IPS-18a (cell line): ENCODE measurements at regions not wholly inside any gene's neighbourhood (a gene's known extent, or its start where the extent isn't known, plus 50 kb on each side); places are given as distances from the start of the nearest gene placed in this dataset.
"Not testable (repeated sequence)": the region's sequence is repeated elsewhere in the genome, so short reads cannot be mapped to it uniquely, and the experiment has no call there.

ENCODE experiments used
- H3K27ac ChIP-seq: one replicate; pipeline ENCODE4 v1.5.1; 2013; ENCODE audit warnings: low read length
- H3K27me3 ChIP-seq: one replicate; pipeline ENCODE4 v1.6.1; 2013; ENCODE audit warnings: mild to moderate bottlenecking, low read length; ENCODE audit not compliant: control insufficient read depth, insufficient read depth
- H3K36me3 ChIP-seq: one replicate; pipeline ENCODE4 v1.6.1; 2013; ENCODE audit warnings: low read depth, low read length; ENCODE audit not compliant: control insufficient read depth
- H3K4me1 ChIP-seq: one replicate; pipeline ENCODE4 v1.6.1; 2013; ENCODE audit warnings: low read depth, low read length; ENCODE audit not compliant: control insufficient read depth
- H3K4me3 ChIP-seq: one replicate; pipeline ENCODE4 v1.5.1; 2013; ENCODE audit warnings: low read length
- H3K9ac ChIP-seq: one replicate; pipeline ENCODE4 v1.6.1; 2013; ENCODE audit warnings: mild to moderate bottlenecking, low read length, moderate library complexity
- H3K9me3 ChIP-seq: one replicate; pipeline ENCODE4 v1.6.1; 2013; ENCODE audit warnings: low read depth, low read length; ENCODE audit not compliant: control insufficient read depth

- not testable (repeated sequence) for H3K27me3 ChIP-seq, H3K9me3 ChIP-seq, H3K9ac ChIP-seq, H3K27ac ChIP-seq, H3K4me1 ChIP-seq, H3K36me3 ChIP-seq, H3K4me3 ChIP-seq
Measured at GRCh38 chr7:83263442-83264034, 100.9 kb upstream of the PCLO start.

- no peaks in the 10 kb centered on the region for H3K27me3 ChIP-seq
- H3K9ac ChIP-seq, result no peak overlapping the region
- no peak overlapping the region for H3K4me3 ChIP-seq
- no peak overlapping the region for H3K27ac ChIP-seq
- H3K4me1 ChIP-seq, result no peaks in the 10 kb centered on the region
- H3K9me3 ChIP-seq, result no peaks in the 10 kb centered on the region
- no peaks in the 10 kb centered on the region for H3K36me3 ChIP-seq
Measured at GRCh38 chr7:83259064-83259463, 96.4 kb upstream of the PCLO start.

DNA sequence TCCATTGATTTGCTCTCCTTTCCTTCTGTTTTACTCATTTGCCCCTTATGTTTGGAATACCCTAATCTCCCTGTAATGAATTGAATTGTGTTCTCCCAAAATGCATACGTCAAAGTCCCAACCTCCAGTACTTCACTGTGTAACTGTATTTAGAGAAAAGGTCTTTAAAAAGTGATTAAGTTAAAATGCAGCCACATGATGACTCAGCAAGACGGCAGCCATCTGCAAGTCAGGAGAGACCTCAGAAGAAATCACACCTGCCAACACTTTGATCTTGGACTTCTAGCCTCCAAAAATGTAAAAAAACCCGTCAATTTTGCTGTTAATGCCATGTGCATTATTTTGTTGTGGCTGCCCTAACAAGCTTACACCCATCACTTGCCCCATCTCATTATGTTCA, 85.3 kb upstream of the PCLO start:
- no peak overlapping the region for H3K9ac ChIP-seq
- no peaks in the 10 kb centered on the region for H3K9me3 ChIP-seq
- no peaks in the 10 kb centered on the region for H3K36me3 ChIP-seq
- H3K4me3 ChIP-seq, result no peak overlapping the region
- no peak overlapping the region for H3K27ac ChIP-seq
- no peaks in the 10 kb centered on the region for H3K27me3 ChIP-seq
- H3K4me1 ChIP-seq, result no peaks in the 10 kb centered on the region

- not testable (repeated sequence) for H3K9ac ChIP-seq, H3K4me3 ChIP-seq, H3K4me1 ChIP-seq, H3K27ac ChIP-seq, H3K27me3 ChIP-seq, H3K9me3 ChIP-seq, H3K36me3 ChIP-seq
Measured at GRCh38 chr7:83219231-83219630, 56.5 kb upstream of the PCLO start.

DNA sequence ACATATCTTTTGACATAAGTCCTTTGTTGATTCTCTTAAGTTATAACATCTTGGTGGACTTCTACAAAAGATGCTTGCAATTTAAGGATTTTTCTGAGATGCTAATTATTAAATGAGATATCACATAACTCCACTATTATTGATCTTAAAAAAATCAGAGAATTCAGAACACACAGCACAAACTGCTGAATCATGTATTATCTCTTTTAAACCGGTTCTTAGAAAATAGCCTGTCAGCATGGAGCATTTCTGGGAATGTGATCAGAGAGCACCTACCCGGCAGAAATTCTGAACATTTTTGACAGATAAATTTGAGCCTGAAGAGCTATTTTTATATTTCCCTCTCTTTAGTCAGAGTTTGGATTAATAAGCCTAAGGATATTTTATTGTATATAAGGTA, 50.2 kb upstream of the PCLO start:
- no peaks in the 10 kb centered on the region for H3K9me3 ChIP-seq
- H3K27ac ChIP-seq, result peak overlapping the region; percentile 18
- no peak overlapping the region for H3K4me3 ChIP-seq
- H3K9ac ChIP-seq, result no peak overlapping the region
- peaks cover 28% of the 10 kb centered on the region for H3K4me1 ChIP-seq
- no peaks in the 10 kb centered on the region for H3K27me3 ChIP-seq
- no peaks in the 10 kb centered on the region for H3K36me3 ChIP-seq
